ENCODE measurements at regions not wholly inside any gene's neighbourhood (a gene's known extent, or its start where the extent isn't known, plus 50 kb on each side); places are given as distances from the start of the nearest gene placed in this dataset.

DNA sequence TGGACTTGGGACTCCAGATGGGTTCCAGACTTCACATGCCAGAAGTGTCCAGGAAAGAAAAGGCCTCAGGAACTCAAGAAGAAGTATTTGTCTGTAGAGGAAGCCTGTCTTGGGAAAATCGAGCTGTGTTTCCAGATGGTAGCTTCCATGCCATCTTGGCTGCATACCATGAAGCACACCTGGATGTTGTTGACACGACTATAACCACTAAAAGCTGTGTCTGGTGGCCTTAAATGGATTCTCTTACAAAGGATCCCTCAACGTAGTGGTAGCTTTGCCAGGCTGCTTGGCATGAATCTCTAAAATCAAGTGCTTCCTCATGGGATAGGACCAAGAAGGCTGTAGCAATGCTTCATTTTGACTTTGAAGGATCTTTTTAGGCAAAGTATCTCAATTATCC is 313.4 kb upstream of the BOD1L1 start:
- H3K4me3 ChIP-seq (ENCODE audit: low read depth, low read length), result no peak overlapping the region
- TF ChIP-seq, protein P1, sequence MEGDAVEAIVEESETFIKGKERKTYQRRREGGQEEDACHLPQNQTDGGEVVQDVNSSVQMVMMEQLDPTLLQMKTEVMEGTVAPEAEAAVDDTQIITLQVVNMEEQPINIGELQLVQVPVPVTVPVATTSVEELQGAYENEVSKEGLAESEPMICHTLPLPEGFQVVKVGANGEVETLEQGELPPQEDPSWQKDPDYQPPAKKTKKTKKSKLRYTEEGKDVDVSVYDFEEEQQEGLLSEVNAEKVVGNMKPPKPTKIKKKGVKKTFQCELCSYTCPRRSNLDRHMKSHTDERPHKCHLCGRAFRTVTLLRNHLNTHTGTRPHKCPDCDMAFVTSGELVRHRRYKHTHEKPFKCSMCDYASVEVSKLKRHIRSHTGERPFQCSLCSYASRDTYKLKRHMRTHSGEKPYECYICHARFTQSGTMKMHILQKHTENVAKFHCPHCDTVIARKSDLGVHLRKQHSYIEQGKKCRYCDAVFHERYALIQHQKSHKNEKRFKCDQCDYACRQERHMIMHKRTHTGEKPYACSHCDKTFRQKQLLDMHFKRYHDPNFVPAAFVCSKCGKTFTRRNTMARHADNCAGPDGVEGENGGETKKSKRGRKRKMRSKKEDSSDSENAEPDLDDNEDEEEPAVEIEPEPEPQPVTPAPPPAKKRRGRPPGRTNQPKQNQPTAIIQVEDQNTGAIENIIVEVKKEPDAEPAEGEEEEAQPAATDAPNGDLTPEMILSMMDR (IDR thresholded peaks at IDR 0.05; ENCODE audit: borderline replicate concordance, insufficient read depth, low read depth, low read length), result no peak

DNA sequence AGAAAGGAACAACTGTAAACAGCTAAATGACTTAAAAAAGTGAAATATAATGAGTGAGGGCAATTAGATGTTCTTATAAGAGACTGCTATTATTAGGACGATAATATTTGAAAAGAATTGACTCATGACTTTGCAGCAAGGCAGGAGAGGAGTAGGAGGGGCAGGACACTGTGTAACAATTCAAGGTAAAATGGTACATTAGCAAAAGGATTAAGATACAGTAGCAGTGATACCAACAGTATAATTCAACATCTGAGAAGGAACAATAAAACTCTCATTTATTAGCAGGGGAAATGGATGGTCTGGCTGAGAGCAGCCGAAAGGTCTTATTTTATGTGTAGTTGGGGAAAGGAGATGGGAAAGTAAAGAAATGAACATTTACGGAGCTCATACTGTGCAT is 315.5 kb upstream of the BOD1L1 start:
- no peak overlapping the region for H3K4me3 ChIP-seq (ENCODE audit: low read depth, low read length)
- TF ChIP-seq, protein P1 (IDR thresholded peaks at IDR 0.05; ENCODE audit: borderline replicate concordance, insufficient read depth, low read depth, low read length), result no peak

DNA sequence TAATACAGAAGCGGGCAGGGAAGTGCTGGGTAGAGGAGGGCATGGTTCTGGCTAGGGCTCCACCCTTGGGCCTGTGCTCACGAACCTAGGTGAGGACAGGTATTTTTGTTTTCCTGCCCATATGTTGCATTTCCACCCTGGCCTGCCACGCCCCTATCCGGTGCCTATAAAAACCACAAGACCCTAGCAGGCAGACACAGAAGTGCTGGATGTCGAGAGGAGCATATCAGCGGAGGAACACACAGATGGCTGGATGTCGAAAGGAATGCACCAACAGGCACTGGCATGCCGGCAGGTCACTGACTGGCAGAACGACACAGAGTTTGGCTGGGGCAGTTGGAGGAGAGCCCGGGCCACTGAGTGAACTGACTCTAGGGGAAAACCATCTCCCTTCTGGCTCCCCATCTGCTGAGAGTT is 316.6 kb upstream of the BOD1L1 start:
- TF ChIP-seq, protein P1 (IDR thresholded peaks at IDR 0.05; ENCODE audit: borderline replicate concordance, insufficient read depth, low read depth, low read length), result no peak
- H3K4me3 ChIP-seq (ENCODE audit: low read depth, low read length), result no peak overlapping the region

DNA sequence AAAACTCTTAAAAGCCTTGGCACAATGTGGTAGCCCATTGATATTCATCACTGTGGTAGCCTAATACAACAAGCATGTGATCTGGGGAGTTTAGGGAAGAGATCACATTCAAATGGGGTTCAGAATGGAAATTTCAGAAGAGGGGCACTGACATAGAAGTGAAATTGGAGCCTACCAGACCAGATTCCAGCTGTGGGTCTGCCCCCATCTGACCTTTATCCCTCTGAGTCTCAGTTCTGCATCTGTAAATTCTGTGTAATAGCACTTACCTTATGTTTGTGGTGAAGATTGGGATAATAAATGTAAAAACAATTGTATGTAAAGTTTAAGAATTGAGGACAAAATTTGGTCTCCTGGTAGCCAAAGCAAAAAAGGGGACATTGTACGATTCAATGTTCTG is 320.4 kb upstream of the BOD1L1 start:
- H3K4me3 ChIP-seq (ENCODE audit: low read depth, low read length), result no peak overlapping the region
- TF ChIP-seq, protein P1 (IDR thresholded peaks at IDR 0.05; ENCODE audit: borderline replicate concordance, insufficient read depth, low read depth, low read length), result no peak

DNA sequence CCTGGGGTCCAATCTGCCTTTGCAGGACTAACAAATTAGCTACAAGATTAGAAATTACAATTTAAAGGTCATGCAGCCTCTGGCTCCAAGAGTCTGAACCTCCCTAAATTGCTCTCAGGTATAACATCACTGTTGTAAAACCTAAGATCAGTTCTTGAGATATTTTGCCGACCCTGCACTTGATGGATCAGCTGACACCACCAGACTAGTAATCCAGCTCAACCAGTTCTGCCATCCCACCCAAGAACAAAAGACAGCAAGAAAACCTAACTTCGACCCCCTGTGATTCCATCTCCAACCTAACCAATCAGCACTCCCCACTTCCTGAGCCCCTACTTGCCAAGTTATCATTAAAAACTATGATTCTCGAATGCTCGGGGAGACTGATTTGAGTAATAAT is 323.0 kb upstream of the BOD1L1 start:
- no peak overlapping the region for H3K4me3 ChIP-seq (ENCODE audit: low read depth, low read length)
- TF ChIP-seq, protein P1 (IDR thresholded peaks at IDR 0.05; ENCODE audit: borderline replicate concordance, insufficient read depth, low read depth, low read length), result no peak

DNA sequence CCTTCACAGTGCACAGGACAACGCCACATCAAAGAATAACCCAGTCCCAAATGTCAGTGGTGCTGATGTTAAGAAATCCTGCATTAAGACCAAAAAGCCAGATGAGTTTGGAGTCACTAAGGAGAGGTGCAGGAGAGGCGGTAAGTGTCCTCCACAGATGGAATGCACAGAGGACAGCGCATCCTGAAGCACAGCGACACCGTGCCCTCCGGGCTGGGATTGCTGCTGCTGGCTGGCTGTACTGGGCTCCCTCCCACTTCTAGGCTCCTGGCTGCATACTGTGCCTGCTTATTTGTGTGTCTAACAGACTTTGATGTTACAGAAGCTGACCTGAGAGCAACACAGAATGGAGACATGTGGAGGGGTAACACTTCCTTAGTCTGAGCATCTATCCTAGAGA is 325.6 kb upstream of the BOD1L1 start:
- no peak overlapping the region for H3K4me3 ChIP-seq (ENCODE audit: low read depth, low read length)
- TF ChIP-seq, protein P1 (IDR thresholded peaks at IDR 0.05; ENCODE audit: borderline replicate concordance, insufficient read depth, low read depth, low read length), result no peak

DNA sequence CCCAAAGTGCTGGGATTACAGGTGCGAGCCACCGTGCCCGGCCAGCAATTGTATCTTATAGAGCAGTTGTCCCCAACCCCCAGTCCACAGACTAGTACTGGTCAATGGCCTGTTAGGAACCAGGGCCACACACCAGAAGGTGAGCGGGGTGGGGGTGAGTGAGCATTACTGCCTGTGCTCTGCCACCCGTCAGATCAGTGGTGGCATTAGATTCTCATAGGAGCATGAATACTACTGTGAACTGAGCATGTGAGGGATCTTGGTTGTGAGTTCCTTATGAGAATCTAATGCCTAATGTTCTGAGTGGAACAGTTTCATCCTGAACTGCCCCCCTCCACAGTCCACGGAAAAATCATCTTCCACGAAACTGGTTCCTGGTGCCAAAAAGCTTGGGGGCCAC is 328.0 kb upstream of the BOD1L1 start:
- TF ChIP-seq, protein P1 (IDR thresholded peaks at IDR 0.05; ENCODE audit: borderline replicate concordance, insufficient read depth, low read depth, low read length), result no peak

More for the DNA sequence above, 328.0 kb upstream of the BOD1L1 start:
- H3K4me3 ChIP-seq (ENCODE audit: low read depth, low read length), result no peak overlapping the region

Data from GM12875 (cell line).